BE2C (cell line): ENCODE measurements at regions not wholly inside any gene's neighbourhood (a gene's known extent, or its start where the extent isn't known, plus 50 kb on each side); places are given as distances from the start of the nearest gene placed in this dataset.

Experiments used
- DNase-seq: peaks from one replicate; pipeline ENCODE4 v3.0.0-alpha.2; 2020
- H3K27me3 ChIP-seq: fragments of 250-450 bp; sonication (Bioruptor Pico); 2 replicates; pipeline ENCODE4 v1.5.1; 2020; ENCODE audit warnings: mild to moderate bottlenecking
- H3K36me3 ChIP-seq: fragments of 250-450 bp; sonication (Bioruptor Pico); 2 replicates; pipeline ENCODE4 v1.5.1; 2020; ENCODE audit warnings: mild to moderate bottlenecking
- H3K4me1 ChIP-seq: fragments of 250-450 bp; sonication (Bioruptor Pico); 2 replicates; pipeline ENCODE4 v1.5.1; 2020
- H3K4me3 ChIP-seq: 2 replicates; pipeline ENCODE4 v1.5.1; 2011; ENCODE audit warnings: low read depth, low read length
- H3K9me3 ChIP-seq: fragments of 250-450 bp; sonication (Bioruptor Pico); 2 replicates; pipeline ENCODE4 v1.5.1; 2020
- TF ChIP-seq, protein P1 (sequence below): IDR thresholded peaks from 2 replicates; pipeline ENCODE4 v1.5.1; 2012; ENCODE audit warnings: mild to moderate bottlenecking, low read depth, low read length

DNA sequence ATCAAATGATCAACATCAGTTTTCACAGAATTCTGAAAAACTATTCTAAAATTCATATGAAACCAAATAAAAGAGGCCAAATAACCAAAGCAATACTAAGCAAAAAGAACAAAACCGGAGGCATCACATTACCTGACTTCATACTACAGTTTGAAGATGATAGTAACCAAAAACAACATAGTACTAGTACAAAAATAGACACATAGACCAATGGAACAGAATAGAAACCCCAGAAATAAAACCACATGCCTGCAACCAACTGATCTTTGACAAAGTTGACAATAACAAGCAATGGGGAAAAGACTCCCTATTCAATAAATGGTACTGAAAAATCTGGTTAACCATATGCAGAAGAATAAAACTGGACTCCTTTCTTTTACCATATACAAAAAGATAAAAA is 75.7 kb upstream of the FXR1 start:
- DNase-seq = no peak
- TF ChIP-seq, protein P1, sequence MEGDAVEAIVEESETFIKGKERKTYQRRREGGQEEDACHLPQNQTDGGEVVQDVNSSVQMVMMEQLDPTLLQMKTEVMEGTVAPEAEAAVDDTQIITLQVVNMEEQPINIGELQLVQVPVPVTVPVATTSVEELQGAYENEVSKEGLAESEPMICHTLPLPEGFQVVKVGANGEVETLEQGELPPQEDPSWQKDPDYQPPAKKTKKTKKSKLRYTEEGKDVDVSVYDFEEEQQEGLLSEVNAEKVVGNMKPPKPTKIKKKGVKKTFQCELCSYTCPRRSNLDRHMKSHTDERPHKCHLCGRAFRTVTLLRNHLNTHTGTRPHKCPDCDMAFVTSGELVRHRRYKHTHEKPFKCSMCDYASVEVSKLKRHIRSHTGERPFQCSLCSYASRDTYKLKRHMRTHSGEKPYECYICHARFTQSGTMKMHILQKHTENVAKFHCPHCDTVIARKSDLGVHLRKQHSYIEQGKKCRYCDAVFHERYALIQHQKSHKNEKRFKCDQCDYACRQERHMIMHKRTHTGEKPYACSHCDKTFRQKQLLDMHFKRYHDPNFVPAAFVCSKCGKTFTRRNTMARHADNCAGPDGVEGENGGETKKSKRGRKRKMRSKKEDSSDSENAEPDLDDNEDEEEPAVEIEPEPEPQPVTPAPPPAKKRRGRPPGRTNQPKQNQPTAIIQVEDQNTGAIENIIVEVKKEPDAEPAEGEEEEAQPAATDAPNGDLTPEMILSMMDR = no peak
- Histone ChIP-seq H3K9me3 (no peaks in the 10 kb centered on the region), H3K4me1 (no peaks in the 10 kb centered on the region), H3K4me3 (no peak overlapping the region), H3K36me3 (no peaks in the 10 kb centered on the region), H3K27me3 (peaks cover 1% of the 10 kb centered on the region; the same call in 1 of the 2 replicates)

DNA sequence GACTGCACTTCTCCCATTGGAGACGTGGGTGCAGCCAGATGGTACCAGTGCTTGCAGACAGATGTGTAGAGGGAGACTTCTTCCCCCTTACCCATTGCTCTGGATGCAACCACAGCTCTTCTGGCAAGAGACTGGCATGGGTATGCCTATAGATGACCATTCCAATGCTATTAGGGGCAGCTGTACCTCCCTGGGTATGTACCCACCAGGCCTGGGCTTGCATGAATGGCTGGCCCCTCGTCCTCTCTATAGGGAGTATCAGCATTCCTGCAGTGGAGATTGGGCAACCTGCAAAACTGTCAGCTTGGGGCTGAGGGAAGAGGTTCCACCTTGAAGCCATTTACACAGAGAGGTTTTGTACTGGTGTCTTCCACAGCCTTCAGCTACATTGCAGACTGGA is 57.6 kb upstream of the FXR1 start:
- H3K36me3 ChIP-seq = no peaks in the 10 kb centered on the region
- H3K27me3 ChIP-seq = no peaks in the 10 kb centered on the region; the same call in none of the 2 replicates
- H3K4me1 ChIP-seq = no peaks in the 10 kb centered on the region
- TF ChIP-seq, protein P1 = no peak
- no peaks in the 10 kb centered on the region for H3K9me3 ChIP-seq
- no peak overlapping the region for H3K4me3 ChIP-seq
- no peak for DNase-seq

DNA sequence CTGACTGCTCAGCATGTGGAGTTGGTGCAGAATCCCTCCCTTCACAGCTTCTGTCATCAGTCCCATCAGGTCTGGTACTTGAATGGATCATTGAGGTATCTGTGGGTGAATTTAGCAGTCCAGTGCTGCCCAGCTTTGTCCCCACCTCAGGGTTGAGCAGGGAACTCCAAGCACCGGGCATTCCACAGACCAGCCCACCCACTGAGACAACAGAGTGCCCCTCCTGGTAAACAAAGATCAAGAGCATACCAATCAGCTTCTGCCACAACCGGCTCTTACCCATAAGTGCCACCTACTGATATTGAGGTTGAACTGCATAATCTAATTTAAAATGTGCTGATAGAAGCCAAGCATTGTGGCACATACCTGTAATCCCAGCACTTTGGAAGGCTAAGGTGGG is 57.1 kb upstream of the FXR1 start:
- no peak overlapping the region for H3K4me3 ChIP-seq
- no peak for DNase-seq
- TF ChIP-seq, protein P1 = peak; percentile 16; the same call in 1 of the 2 replicates
- no peaks in the 10 kb centered on the region for H3K9me3 ChIP-seq
- no peaks in the 10 kb centered on the region for H3K36me3 ChIP-seq
- H3K27me3 ChIP-seq = no peaks in the 10 kb centered on the region; the same call in none of the 2 replicates
- no peaks in the 10 kb centered on the region for H3K4me1 ChIP-seq

DNA sequence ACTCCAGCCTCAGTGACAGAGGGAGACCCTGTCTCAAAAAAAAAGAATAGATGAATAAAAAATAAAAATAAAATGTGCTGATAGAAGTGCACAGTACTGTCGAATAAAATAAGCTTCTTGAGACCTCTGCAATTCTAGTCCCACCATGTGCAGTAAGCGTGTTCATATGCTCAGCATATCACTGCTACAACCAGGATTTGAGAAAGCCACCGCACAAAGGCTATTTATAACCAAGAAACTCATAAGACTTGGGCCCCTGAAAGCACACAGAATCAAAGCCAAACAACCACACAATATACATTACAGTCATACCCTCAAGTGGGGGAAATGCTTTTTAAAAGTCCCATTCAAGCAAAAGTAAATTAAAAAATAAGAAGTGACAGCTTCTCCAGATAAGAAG is 56.5 kb upstream of the FXR1 start:
- Histone ChIP-seq H3K4me1 (no peaks in the 10 kb centered on the region), H3K9me3 (no peaks in the 10 kb centered on the region), H3K4me3 (no peak overlapping the region), H3K27me3 (no peaks in the 10 kb centered on the region; the same call in none of the 2 replicates), H3K36me3 (no peaks in the 10 kb centered on the region)
- TF ChIP-seq, protein P1 = no peak
- DNase-seq = no peak

DNA sequence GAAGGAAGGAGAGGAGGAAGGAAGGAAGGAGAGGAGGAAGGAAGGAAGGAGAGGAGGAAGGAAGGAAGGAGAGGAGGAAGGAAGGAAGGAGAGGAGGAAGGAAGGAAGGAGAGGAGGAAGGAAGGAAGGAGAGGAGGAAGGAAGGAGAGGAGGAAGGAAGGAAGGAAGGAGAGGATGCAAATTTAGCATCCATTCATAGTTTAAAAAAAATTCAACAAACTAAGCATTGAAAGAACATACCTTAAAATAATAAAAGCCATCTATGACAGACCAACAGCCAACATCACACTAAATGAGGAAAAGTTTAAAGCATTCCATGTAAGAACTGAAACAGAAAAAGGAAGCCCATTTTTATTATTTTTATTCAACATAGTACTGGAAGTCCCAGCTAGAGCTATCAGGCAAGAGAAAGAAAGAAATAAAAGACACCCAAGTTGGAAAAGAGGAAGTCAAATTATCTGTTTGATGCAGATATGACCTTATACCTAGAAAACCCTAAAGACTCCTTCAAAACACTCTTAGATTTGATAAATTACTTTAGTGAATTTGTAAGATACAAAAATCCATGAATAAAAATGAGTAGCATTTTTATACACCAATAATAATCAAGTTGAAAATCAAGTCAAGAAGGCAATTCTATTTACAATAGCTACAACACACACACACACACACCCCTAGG is 52.2 kb upstream of the FXR1 start:
- DNase-seq = no peak
- no peaks in the 10 kb centered on the region for H3K36me3 ChIP-seq
- H3K9me3 ChIP-seq = no peaks in the 10 kb centered on the region
- H3K4me3 ChIP-seq = no peak overlapping the region
- no peaks in the 10 kb centered on the region for H3K27me3 ChIP-seq
- no peaks in the 10 kb centered on the region for H3K4me1 ChIP-seq
- TF ChIP-seq, protein P1 = no peak
